SK-N-SH (cell line): ENCODE measurements at regions not wholly inside any gene's neighbourhood (a gene's known extent, or its start where the extent isn't known, plus 50 kb on each side); places are given as distances from the start of the nearest gene placed in this dataset.

Source experiments
- GABPA ChIP-seq: IDR thresholded peaks from 2 replicates; pipeline ENCODE4 v1.4.0; 2012; ENCODE audit warnings: low read depth, mild to moderate bottlenecking
- TF ChIP-seq, protein P1 (sequence below): fragments of 200-600 bp; sonication (generic); IDR thresholded peaks from 2 replicates; pipeline ENCODE4 v1.6.1; 2017; ENCODE audit warnings: antibody characterized with exemption, mild to moderate bottlenecking, moderate library complexity

DNA sequence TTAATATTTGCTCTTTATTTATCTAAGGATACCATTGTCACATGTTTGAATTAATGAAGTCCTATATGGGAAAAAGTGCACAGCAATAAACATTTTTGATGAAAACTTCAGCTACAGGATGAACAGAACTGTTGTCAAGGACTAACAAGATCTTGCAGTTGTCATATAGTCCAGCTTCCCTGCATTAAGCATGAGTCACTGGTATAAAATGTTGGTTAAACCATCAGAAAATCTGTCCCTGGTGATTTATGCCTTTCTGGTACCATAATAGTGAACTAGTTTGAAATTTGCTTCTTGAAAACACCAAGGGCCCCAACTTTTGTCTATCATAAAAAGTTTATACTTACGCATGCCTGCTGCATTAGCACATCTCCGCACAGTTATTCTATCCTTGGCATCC lies 60.4 kb upstream of the RSPO3 start:
- no peak for TF ChIP-seq GABPA
- TF ChIP-seq, protein P1, sequence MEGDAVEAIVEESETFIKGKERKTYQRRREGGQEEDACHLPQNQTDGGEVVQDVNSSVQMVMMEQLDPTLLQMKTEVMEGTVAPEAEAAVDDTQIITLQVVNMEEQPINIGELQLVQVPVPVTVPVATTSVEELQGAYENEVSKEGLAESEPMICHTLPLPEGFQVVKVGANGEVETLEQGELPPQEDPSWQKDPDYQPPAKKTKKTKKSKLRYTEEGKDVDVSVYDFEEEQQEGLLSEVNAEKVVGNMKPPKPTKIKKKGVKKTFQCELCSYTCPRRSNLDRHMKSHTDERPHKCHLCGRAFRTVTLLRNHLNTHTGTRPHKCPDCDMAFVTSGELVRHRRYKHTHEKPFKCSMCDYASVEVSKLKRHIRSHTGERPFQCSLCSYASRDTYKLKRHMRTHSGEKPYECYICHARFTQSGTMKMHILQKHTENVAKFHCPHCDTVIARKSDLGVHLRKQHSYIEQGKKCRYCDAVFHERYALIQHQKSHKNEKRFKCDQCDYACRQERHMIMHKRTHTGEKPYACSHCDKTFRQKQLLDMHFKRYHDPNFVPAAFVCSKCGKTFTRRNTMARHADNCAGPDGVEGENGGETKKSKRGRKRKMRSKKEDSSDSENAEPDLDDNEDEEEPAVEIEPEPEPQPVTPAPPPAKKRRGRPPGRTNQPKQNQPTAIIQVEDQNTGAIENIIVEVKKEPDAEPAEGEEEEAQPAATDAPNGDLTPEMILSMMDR: no peak
